Mesenchymal stem cell (in vitro differentiated cells and primary cell): ENCODE measurements at regions not wholly inside any gene's neighbourhood (a gene's known extent, or its start where the extent isn't known, plus 50 kb on each side); places are given as distances from the start of the nearest gene placed in this dataset.

Experiments used
- DNase-seq: peaks from one replicate; pipeline ENCODE4 v3.0.0-alpha.2; 2013
- H2AFZ ChIP-seq: one replicate; pipeline ENCODE4 v1.6.1; 2013; ENCODE audit warnings: low read depth, mild to moderate bottlenecking, control low read depth, inconsistent platforms, low read length, moderate library complexity
- H2AK5ac ChIP-seq: 2 replicates; pipeline ENCODE4 v1.6.1; 2013; ENCODE audit warnings: low read length, moderate library complexity, mild to moderate bottlenecking, inconsistent platforms; ENCODE audit not compliant: severe bottlenecking
- H2BK120ac ChIP-seq: one replicate; pipeline ENCODE4 v1.6.1; 2013; ENCODE audit warnings: low read depth, mild to moderate bottlenecking, inconsistent platforms, low read length, moderate library complexity
- H2BK12ac ChIP-seq, 2 experiments: one replicate each; pipeline ENCODE4 v1.6.1; 2013; ENCODE audit warnings: inconsistent platforms in 2 of 2, low read length in 2 of 2, mild to moderate bottlenecking in 2 of 2, moderate library complexity in 2 of 2, control low read depth in 1 of 2
- H2BK15ac ChIP-seq: one replicate; pipeline ENCODE4 v1.6.1; 2013; ENCODE audit warnings: mild to moderate bottlenecking, low read depth, inconsistent platforms; ENCODE audit not compliant: poor library complexity, severe bottlenecking
- H2BK5ac ChIP-seq: 2 replicates; pipeline ENCODE4 v1.6.1; 2013; ENCODE audit warnings: low read depth, mild to moderate bottlenecking, low read length, control low read depth, inconsistent platforms; ENCODE audit not compliant: poor library complexity, severe bottlenecking
- H3K14ac ChIP-seq, 2 experiments: one replicate each; pipeline ENCODE4 v1.6.1; 2013; ENCODE audit warnings: inconsistent platforms in 2 of 2, low read length in 2 of 2, control low read depth in 1 of 2, mild to moderate bottlenecking in 1 of 2, moderate library complexity in 1 of 2
- H3K18ac ChIP-seq, 2 experiments: one replicate each; pipeline ENCODE4 v1.6.1; 2013; ENCODE audit warnings: inconsistent platforms in 2 of 2, low read length in 2 of 2, control low read depth in 1 of 2, low read depth in 1 of 2, mild to moderate bottlenecking in 1 of 2
- H3K23ac ChIP-seq, 2 experiments: one replicate each; pipeline ENCODE4 v1.6.1; 2013; ENCODE audit warnings: inconsistent platforms in 2 of 2, low read length in 2 of 2, mild to moderate bottlenecking in 2 of 2, moderate library complexity in 2 of 2, control low read depth in 1 of 2
- H3K27ac ChIP-seq: 2 replicates; pipeline ENCODE4 v1.5.1; 2013; ENCODE audit warnings: mild to moderate bottlenecking, moderate library complexity, low read length, control low read depth, inconsistent platforms; ENCODE audit not compliant: poor library complexity, severe bottlenecking
- H3K27me3 ChIP-seq, 2 experiments: 2 replicates each; pipeline versions ENCODE4 v1.6.1 to v1.7.0; 2013; ENCODE audit warnings: low read length in 2 of 2, mild to moderate bottlenecking in 2 of 2, moderate library complexity in 2 of 2, control low read depth in 1 of 2, inconsistent platforms in 1 of 2; ENCODE audit not compliant: control insufficient read depth in 1 of 2, insufficient read depth in 1 of 2
- H3K36me3 ChIP-seq, 2 experiments: 2 replicates each; pipeline versions ENCODE4 v1.6.1 to v1.7.0; 2013; ENCODE audit warnings: low read length in 2 of 2, control low read depth in 1 of 2, inconsistent platforms in 1 of 2, low read depth in 1 of 2, mild to moderate bottlenecking in 1 of 2; ENCODE audit not compliant: insufficient read depth in 2 of 2, control insufficient read depth in 1 of 2
- H3K4ac ChIP-seq, 2 experiments: one replicate each; pipeline ENCODE4 v1.6.1; 2013; ENCODE audit warnings: inconsistent platforms in 2 of 2, low read length in 2 of 2, mild to moderate bottlenecking in 2 of 2, moderate library complexity in 2 of 2, control low read depth in 1 of 2, low read depth in 1 of 2
- H3K4me1 ChIP-seq: 2 replicates; pipeline ENCODE4 v1.6.1; 2013; ENCODE audit warnings: low read depth, low read length, control low read depth; ENCODE audit not compliant: control insufficient read depth, insufficient read depth
- H3K4me2 ChIP-seq: 2 replicates; pipeline ENCODE4 v1.6.1; 2013; ENCODE audit warnings: low read length, mild to moderate bottlenecking, inconsistent platforms; ENCODE audit not compliant: poor library complexity, severe bottlenecking
- H3K4me3 ChIP-seq, 2 experiments: 2 replicates each; pipeline versions ENCODE4 v1.5.1 to v1.7.0; 2013; ENCODE audit warnings: low read length in 2 of 2, mild to moderate bottlenecking in 2 of 2, control low read depth in 1 of 2, low read depth in 1 of 2; ENCODE audit not compliant: insufficient read depth in 1 of 2
- H3K79me1 ChIP-seq: replicated peaks from 2 replicates; pipeline ENCODE4 v1.6.1; 2013; ENCODE audit warnings: mild to moderate bottlenecking, control low read depth, low read length, inconsistent platforms; ENCODE audit not compliant: poor library complexity, severe bottlenecking
- H3K9ac ChIP-seq: 2 replicates; pipeline ENCODE4 v1.7.0; 2013; ENCODE audit warnings: mild to moderate bottlenecking, low read length, moderate library complexity
- H3K9me3 ChIP-seq: 2 replicates; pipeline ENCODE4 v1.7.0; 2013; ENCODE audit warnings: mild to moderate bottlenecking, low read length; ENCODE audit not compliant: control insufficient read depth
- H4K8ac ChIP-seq: one replicate; pipeline ENCODE4 v1.6.1; 2013; ENCODE audit warnings: inconsistent platforms, mild to moderate bottlenecking, low read length, moderate library complexity
- H4K91ac ChIP-seq: one replicate; pipeline ENCODE4 v1.6.1; 2013; ENCODE audit warnings: mild to moderate bottlenecking, low read length, inconsistent platforms
- WGBS: methylation state at CpG from one replicate; pipeline ENCODE4 v1.1.7; 2013; ENCODE audit warnings: mixed read lengths; 5-methylcytosine and 5-hydroxymethylcytosine counted together

GRCh38 chr2:180085144-180085543, 78.0 kb upstream of the CWC22 start:
- Histone ChIP-seq H3K4me2 (no peak overlapping the region), H3K36me3 (no peaks in the 10 kb centered on the region), H3K4me3 (no peak overlapping the region), H2BK15ac (no peak overlapping the region), H2AK5ac (no peak overlapping the region), H3K9me3 (peaks cover 24% of the 10 kb centered on the region), H3K18ac (no peak overlapping the region), H2BK5ac (no peak overlapping the region), H2BK120ac (no peak overlapping the region), H3K9ac (no peak overlapping the region), H3K14ac (no peak overlapping the region), H4K91ac (no peak overlapping the region), H2AFZ (no peak overlapping the region), H3K23ac (no peak overlapping the region), H3K79me1 (no peaks in the 10 kb centered on the region), H3K27me3 (no peaks in the 10 kb centered on the region), H4K8ac (no peak overlapping the region), H2BK12ac (no peak overlapping the region), H3K4me1 (no peaks in the 10 kb centered on the region), H3K27ac (no peak overlapping the region), H3K4ac (no peak overlapping the region)
- no peak for DNase-seq

- no peak overlapping the region for H2AK5ac ChIP-seq
- no peak overlapping the region for H4K8ac ChIP-seq
- peak; percentile 16 for DNase-seq
- H3K9ac ChIP-seq = peak overlapping the region; percentile 20
- H3K4ac ChIP-seq = no peak overlapping the region
- no peak overlapping the region for H2BK5ac ChIP-seq
- 0% methylated on average over 1 of the region's 3 CpGs for WGBS
- no peaks in the 10 kb centered on the region for H3K36me3 ChIP-seq
- no peak overlapping the region for H2BK12ac ChIP-seq
- no peak overlapping the region for H3K14ac ChIP-seq
- H3K79me1 ChIP-seq = no peaks in the 10 kb centered on the region
- H2AFZ ChIP-seq = no peak overlapping the region
- H3K23ac ChIP-seq = no peak overlapping the region
- H3K4me1 ChIP-seq = no peaks in the 10 kb centered on the region
- no peaks in the 10 kb centered on the region for H3K27me3 ChIP-seq
- no peak overlapping the region for H2BK15ac ChIP-seq
- peaks cover 18% of the 10 kb centered on the region for H3K9me3 ChIP-seq
- no peak overlapping the region for H4K91ac ChIP-seq
- H3K18ac ChIP-seq = no peak overlapping the region
- no peak overlapping the region for H3K27ac ChIP-seq
- H3K4me2 ChIP-seq = no peak overlapping the region
- H2BK120ac ChIP-seq = no peak overlapping the region
- no peak overlapping the region for H3K4me3 ChIP-seq
Measured at GRCh38 chr2:180077295-180077906, 70.3 kb upstream of the CWC22 start.

- no peak overlapping the region for H4K91ac ChIP-seq
- H2BK12ac ChIP-seq = no peak overlapping the region
- no peak for DNase-seq
- no peaks in the 10 kb centered on the region for H3K27me3 ChIP-seq
- no peak overlapping the region for H3K27ac ChIP-seq
- H2BK15ac ChIP-seq = no peak overlapping the region
- H3K79me1 ChIP-seq = no peaks in the 10 kb centered on the region
- H3K4me1 ChIP-seq = no peaks in the 10 kb centered on the region
- no peak overlapping the region for H4K8ac ChIP-seq
- WGBS = 97% methylated on average over 4 of the region's 4 CpGs
- H2AFZ ChIP-seq = no peak overlapping the region
- H3K9ac ChIP-seq = no peak overlapping the region
- H2AK5ac ChIP-seq = no peak overlapping the region
- no peak overlapping the region for H3K4me3 ChIP-seq
- H3K18ac ChIP-seq = no peak overlapping the region
- peaks cover 5% of the 10 kb centered on the region for H3K9me3 ChIP-seq
- no peak overlapping the region for H3K14ac ChIP-seq
- no peak overlapping the region for H3K4me2 ChIP-seq
- H2BK120ac ChIP-seq = no peak overlapping the region
- H3K4ac ChIP-seq = no peak overlapping the region
- H3K23ac ChIP-seq = no peak overlapping the region
- H3K36me3 ChIP-seq = no peaks in the 10 kb centered on the region
- H2BK5ac ChIP-seq = no peak overlapping the region
Measured at GRCh38 chr2:180075870-180076269, 68.8 kb upstream of the CWC22 start.

GRCh38 chr2:180071797-180072196, 64.7 kb upstream of the CWC22 start:
- H3K4me2 ChIP-seq = no peak overlapping the region
- no peak overlapping the region for H3K4ac ChIP-seq
- H4K8ac ChIP-seq = no peak overlapping the region
- no peak overlapping the region for H2BK5ac ChIP-seq
- H3K9ac ChIP-seq = no peak overlapping the region
- no peak overlapping the region for H4K91ac ChIP-seq
- H2BK120ac ChIP-seq = no peak overlapping the region
- H3K36me3 ChIP-seq = no peaks in the 10 kb centered on the region
- no peak overlapping the region for H3K4me3 ChIP-seq
- no peak overlapping the region for H3K18ac ChIP-seq
- H3K27me3 ChIP-seq = no peaks in the 10 kb centered on the region
- no peak for DNase-seq
- WGBS = 81% methylated on average over 3 of the region's 3 CpGs
- H3K4me1 ChIP-seq = no peaks in the 10 kb centered on the region
- H3K9me3 ChIP-seq = peaks cover 13% of the 10 kb centered on the region
- H2AK5ac ChIP-seq = no peak overlapping the region
- H2BK15ac ChIP-seq = no peak overlapping the region
- no peak overlapping the region for H3K23ac ChIP-seq
- H3K79me1 ChIP-seq = no peaks in the 10 kb centered on the region
- H3K27ac ChIP-seq = no peak overlapping the region
- H2AFZ ChIP-seq = no peak overlapping the region
- no peak overlapping the region for H3K14ac ChIP-seq
- H2BK12ac ChIP-seq = no peak overlapping the region
